Body of pancreas (tissue), 4 donors: ENCODE measurements at regions not wholly inside any gene's neighbourhood (a gene's known extent, or its start where the extent isn't known, plus 50 kb on each side); places are given as distances from the start of the nearest gene placed in this dataset.

Source experiments
- ATAC-seq: fragments of 150-250 bp; one replicate; pipeline ENCODE4 v1.9.1; 2016
- DNase-seq, 4 donors: peaks; one replicate each; pipeline ENCODE4 v3.0.0-alpha.2; 2019
- H3K27ac ChIP-seq, 4 donors: fragments of 200-600 bp; sonication (generic); 1 replicate in 3 of 4; 2 replicates in 1 of 4; pipeline versions ENCODE4 v1.5.1 to v1.6.1; 2016 to 2019; ENCODE audit warnings: mild to moderate bottlenecking in 1 of 4, mixed read lengths in 1 of 4, moderate library complexity in 1 of 4
- H3K27me3 ChIP-seq, 2 donors: fragments of 200-600 bp; sonication (generic); one replicate each; pipeline ENCODE4 v1.6.0; 2016; ENCODE audit warnings: mild to moderate bottlenecking in 1 of 2
- H3K36me3 ChIP-seq, 2 donors: fragments of 200-600 bp; sonication (generic); replicated peaks in 1 of 2; 2 replicates each; pipeline ENCODE4 v1.5.1; 2016; ENCODE audit warnings: low read depth in 2 of 2; ENCODE audit not compliant: insufficient read depth in 1 of 2
- H3K4me1 ChIP-seq: fragments of 200-600 bp; sonication (generic); one replicate; pipeline ENCODE4 v1.6.0; 2016
- H3K4me3 ChIP-seq, 2 donors: fragments of 200-600 bp; sonication (generic); 1 replicate in 1 of 2; 2 replicates in 1 of 2; pipeline ENCODE4 v1.5.1; 2016 to 2019
- H3K9me3 ChIP-seq, 3 donors: fragments of 200-600 bp; sonication (generic); 1 replicate in 2 of 3; 2 replicates in 1 of 3; pipeline ENCODE4 v1.5.1; 2016
- CTCF ChIP-seq, 7 experiments: fragments of 450-650 bp in 4 of 7; fragments of 200-600 bp in 3 of 7; sonication (generic) in 3 of 7; IDR thresholded peaks; one replicate each; pipeline ENCODE4 v1.5.1; 2016 to 2019; ENCODE audit warnings: antibody characterized with exemption in 7 of 7
- POLR2A ChIP-seq, 3 donors: fragments of 450-650 bp; IDR thresholded peaks; one replicate each; pipeline ENCODE4 v1.6.1; 2016; ENCODE audit warnings: antibody characterized with exemption in 3 of 3, mild to moderate bottlenecking in 2 of 3
- WGBS, 2 donors: methylation state at CpG; one replicate each; pipeline ENCODE4 v1.1.5; 2017; 5-methylcytosine and 5-hydroxymethylcytosine counted together
- intact Hi-C: fragments of 100-400 bp; cut with DNase I; formaldehyde crosslinking; loops from one replicate; pipeline ENCODE4 v1.15.1; 2023

DNA sequence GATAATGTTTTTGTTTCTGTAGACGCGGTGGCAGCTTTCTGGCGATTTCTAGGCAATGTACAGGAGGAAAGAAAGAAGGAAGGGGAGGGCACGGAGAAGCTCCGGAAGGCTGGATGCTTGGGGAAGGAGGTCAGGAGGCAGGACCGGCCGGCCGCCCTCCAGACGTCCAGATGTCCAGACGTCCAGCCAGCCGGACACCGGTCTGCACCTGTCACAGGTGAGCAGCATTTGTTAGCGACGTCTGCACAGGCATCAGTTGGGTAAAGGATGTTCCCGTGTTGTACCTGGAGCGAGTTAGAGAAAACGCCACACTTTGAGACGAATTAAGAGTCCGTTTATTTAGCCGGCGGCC is 90.0 kb upstream of the PPP2R3B start:
- DNase-seq (no peak), ATAC-seq (no peak)
- H3K4me1 ChIP-seq: no peaks in the 10 kb centered on the region
- H3K36me3 ChIP-seq: no peaks in the 10 kb centered on the region
- no peak overlapping the region for H3K27ac ChIP-seq
- intact Hi-C loops: no loop called here
- TF ChIP-seq POLR2A (IDR thresholded peaks at IDR 0.05) (no peak), CTCF (IDR thresholded peaks at IDR 0.05) (no peak)
- H3K9me3 ChIP-seq: no peaks in the 10 kb centered on the region
- H3K27me3 ChIP-seq: no peaks in the 10 kb centered on the region
- H3K4me3 ChIP-seq: no peak overlapping the region
- 69 to 71% methylated on average over 20 to 21 of the region's 21 CpGs for WGBS, 2 donors

- H3K36me3 ChIP-seq: no peaks in the 10 kb centered on the region
- TF ChIP-seq CTCF (IDR thresholded peaks at IDR 0.05) (no peak), POLR2A (IDR thresholded peaks at IDR 0.05) (no peak)
- no peaks in the 10 kb centered on the region for H3K9me3 ChIP-seq
- 52 to 71% methylated on average over 18 of the region's 18 CpGs for WGBS, 2 donors
- DNase-seq (no peak), ATAC-seq (no peak)
- no peak overlapping the region for H3K4me3 ChIP-seq
- no peak overlapping the region for H3K27ac ChIP-seq
- no peaks in the 10 kb centered on the region for H3K27me3 ChIP-seq
- no peaks in the 10 kb centered on the region for H3K4me1 ChIP-seq
- intact Hi-C loops: no loop called here
Measured at GRCh38 chrX:477441-478012, 90.8 kb upstream of the PPP2R3B start.

DNA sequence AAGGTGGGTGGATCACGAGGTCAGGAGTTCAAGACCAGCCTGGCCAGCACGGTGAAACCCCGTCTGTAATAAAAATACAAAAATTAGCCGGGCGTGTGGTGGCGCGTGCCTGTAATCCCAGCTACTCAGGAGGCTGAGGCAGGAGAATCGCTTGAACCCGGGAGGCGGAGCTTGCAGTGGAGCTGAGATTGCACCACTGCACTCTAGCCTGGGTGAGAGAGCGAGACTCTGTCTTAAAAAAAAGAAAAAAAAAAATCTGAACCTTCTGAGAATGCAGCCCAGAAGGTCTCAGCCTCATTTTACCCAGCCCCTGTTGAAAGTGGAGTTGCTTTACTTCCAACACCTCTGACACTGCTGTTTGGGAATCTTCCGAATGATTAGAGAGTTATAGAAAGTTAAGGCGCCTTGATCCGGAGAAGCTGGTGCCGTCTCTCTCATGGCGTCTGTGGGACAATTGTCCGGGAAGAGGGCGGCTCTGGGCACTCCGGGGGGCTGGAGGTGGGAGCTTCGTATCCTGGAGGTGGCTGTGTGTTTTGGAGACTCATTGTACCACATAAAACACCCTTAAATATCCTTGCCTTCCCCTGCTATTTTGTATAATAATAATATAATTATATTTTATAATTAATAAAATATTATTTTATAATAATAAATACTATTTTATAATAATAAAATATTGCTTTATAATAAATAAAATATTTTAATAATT is 92.7 kb upstream of the PPP2R3B start:
- Histone ChIP-seq H3K4me1 (no peaks in the 10 kb centered on the region), H3K27me3 (no peaks in the 10 kb centered on the region), H3K4me3 (no peak overlapping the region), H3K27ac (no peak overlapping the region), H3K36me3 (no peaks in the 10 kb centered on the region), H3K9me3 (no peaks in the 10 kb centered on the region)
- TF ChIP-seq POLR2A (IDR thresholded peaks at IDR 0.05): no peak
- ATAC-seq: no peak
- 82 to 85% methylated on average over 20 of the region's 20 CpGs for WGBS, 2 donors
- no peak for DNase-seq
- intact Hi-C loops: no loop called here

DNA sequence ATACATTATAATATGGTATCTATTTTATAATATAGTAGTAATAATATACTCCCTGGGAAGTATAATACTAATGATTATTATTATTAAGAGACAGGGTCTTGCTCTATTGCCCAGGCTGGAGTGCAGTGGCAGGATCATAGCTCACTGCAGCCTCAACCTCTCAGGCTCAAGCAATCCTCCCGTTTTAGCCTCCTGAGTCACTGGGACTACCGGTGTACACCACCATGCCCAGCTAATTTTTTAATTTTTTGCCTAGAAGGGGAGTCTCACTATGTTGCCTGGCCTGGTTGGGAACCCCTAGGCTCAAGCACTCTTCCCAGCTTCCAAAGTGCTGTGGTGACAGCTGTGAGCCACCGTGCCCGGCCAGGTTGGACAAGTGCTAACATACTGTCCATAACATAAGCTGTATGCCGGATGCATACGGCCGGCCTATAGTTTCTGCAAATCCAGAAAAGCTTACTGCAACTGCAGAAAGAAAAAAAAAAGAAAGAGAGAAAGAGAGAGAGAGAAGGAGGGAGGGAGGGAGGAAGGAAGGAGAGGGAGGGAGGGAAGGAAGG is 94.2 kb upstream of the PPP2R3B start:
- WGBS, 2 donors: 79 to 90% methylated on average over 7 of the region's 7 CpGs
- intact Hi-C loops: no loop called here
- no peak overlapping the region for H3K27ac ChIP-seq
- no peaks in the 10 kb centered on the region for H3K27me3 ChIP-seq
- ATAC-seq (no peak), DNase-seq (no peak)
- no peaks in the 10 kb centered on the region for H3K4me1 ChIP-seq
- H3K36me3 ChIP-seq: no peaks in the 10 kb centered on the region
- TF ChIP-seq CTCF (IDR thresholded peaks at IDR 0.05) (no peak), POLR2A (IDR thresholded peaks at IDR 0.05) (no peak)
- no peak overlapping the region for H3K4me3 ChIP-seq
- no peaks in the 10 kb centered on the region for H3K9me3 ChIP-seq

DNA sequence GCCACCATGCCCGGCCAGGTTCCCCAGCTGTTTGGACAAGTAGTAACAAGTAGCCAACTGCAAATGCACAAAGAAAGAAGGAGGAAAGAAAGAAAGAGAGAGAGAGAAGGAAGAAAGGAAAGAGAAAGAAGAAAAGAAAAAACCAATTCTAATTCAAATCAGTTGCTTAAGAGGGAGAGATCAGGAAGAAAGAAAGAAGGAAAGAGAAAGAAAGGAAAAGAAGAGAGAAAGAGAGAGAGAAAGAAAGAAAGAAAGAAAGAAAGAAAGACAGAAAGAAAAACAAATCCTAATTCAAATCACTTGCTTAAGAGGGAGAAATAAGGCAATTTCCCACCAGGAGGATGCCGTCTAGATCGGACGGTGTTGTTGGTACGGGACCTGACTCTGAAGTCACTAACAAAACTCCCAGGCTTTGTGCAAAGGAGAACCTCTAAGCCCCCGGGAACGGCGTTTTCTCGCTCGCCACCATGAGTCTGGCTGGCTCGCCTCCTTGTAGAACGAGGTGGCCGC is 95.5 kb upstream of the PPP2R3B start:
- WGBS, 2 donors: 41 to 66% methylated on average over 10 to 13 of the region's 13 CpGs
- Histone ChIP-seq H3K27me3 (no peaks in the 10 kb centered on the region), H3K4me1 (no peaks in the 10 kb centered on the region)

More for the DNA sequence above, 95.5 kb upstream of the PPP2R3B start:
- intact Hi-C loops: no loop called here
- Histone ChIP-seq H3K27ac (no peak overlapping the region), H3K36me3 (no peaks in the 10 kb centered on the region), H3K9me3 (no peaks in the 10 kb centered on the region), H3K4me3 (no peak overlapping the region)
- ATAC-seq (no peak), DNase-seq (no peak)
- TF ChIP-seq CTCF (IDR thresholded peaks at IDR 0.05): no peak
- no peak for TF ChIP-seq POLR2A (IDR thresholded peaks at IDR 0.05)
